Muscle layer of colon (tissue), 2 donors: ENCODE measurements at regions not wholly inside any gene's neighbourhood (a gene's known extent, or its start where the extent isn't known, plus 50 kb on each side); places are given as distances from the start of the nearest gene placed in this dataset.

Source experiments
- H3K27ac ChIP-seq: one replicate; pipeline ENCODE4 v1.7.0; 2013; ENCODE audit warnings: low read depth, mild to moderate bottlenecking, low read length, moderate library complexity
- H3K27me3 ChIP-seq, 2 donors: one replicate each; pipeline ENCODE4 v1.7.0; 2013; ENCODE audit warnings: low read length in 2 of 2, mild to moderate bottlenecking in 2 of 2; ENCODE audit not compliant: insufficient read depth in 2 of 2, control insufficient read depth in 1 of 2
- H3K36me3 ChIP-seq: one replicate; pipeline ENCODE4 v1.7.0; 2013; ENCODE audit warnings: mild to moderate bottlenecking, low read length; ENCODE audit not compliant: insufficient read depth
- H3K4me1 ChIP-seq: one replicate; pipeline ENCODE4 v1.7.0; 2013; ENCODE audit warnings: mild to moderate bottlenecking, low read length; ENCODE audit not compliant: insufficient read depth
- H3K4me3 ChIP-seq, 2 donors: one replicate each; pipeline ENCODE4 v1.7.0; 2013; ENCODE audit warnings: low read length in 2 of 2, low read depth in 1 of 2, mild to moderate bottlenecking in 1 of 2, moderate library complexity in 1 of 2
- H3K9ac ChIP-seq: one replicate; pipeline ENCODE4 v1.7.0; 2013; ENCODE audit warnings: low read length
- H3K9me3 ChIP-seq: one replicate; pipeline ENCODE4 v1.7.0; 2013; ENCODE audit warnings: mild to moderate bottlenecking, low read length
- donor health status: abdominal sarcoma.
- donor health status: Adenocarcinoma of cecum.

- no peak overlapping the region for H3K4me3 ChIP-seq
- H3K4me1 ChIP-seq: no peaks in the 10 kb centered on the region
- no peak overlapping the region for H3K27ac ChIP-seq
- H3K36me3 ChIP-seq: no peaks in the 10 kb centered on the region
- H3K27me3 ChIP-seq: no peaks in the 10 kb centered on the region
- no peak overlapping the region for H3K9ac ChIP-seq
- H3K9me3 ChIP-seq: no peaks in the 10 kb centered on the region
Observed at GRCh38 chr7:18400726-18401125, 94.8 kb upstream of the HDAC9 start.

- Histone ChIP-seq H3K36me3 (no peaks in the 10 kb centered on the region), H3K27ac (no peak overlapping the region), H3K4me1 (no peaks in the 10 kb centered on the region), H3K4me3 (no peak overlapping the region), H3K9me3 (no peaks in the 10 kb centered on the region), H3K27me3 (no peaks in the 10 kb centered on the region), H3K9ac (no peak overlapping the region)
Observed at GRCh38 chr7:18401757-18402156, 93.8 kb upstream of the HDAC9 start.

DNA sequence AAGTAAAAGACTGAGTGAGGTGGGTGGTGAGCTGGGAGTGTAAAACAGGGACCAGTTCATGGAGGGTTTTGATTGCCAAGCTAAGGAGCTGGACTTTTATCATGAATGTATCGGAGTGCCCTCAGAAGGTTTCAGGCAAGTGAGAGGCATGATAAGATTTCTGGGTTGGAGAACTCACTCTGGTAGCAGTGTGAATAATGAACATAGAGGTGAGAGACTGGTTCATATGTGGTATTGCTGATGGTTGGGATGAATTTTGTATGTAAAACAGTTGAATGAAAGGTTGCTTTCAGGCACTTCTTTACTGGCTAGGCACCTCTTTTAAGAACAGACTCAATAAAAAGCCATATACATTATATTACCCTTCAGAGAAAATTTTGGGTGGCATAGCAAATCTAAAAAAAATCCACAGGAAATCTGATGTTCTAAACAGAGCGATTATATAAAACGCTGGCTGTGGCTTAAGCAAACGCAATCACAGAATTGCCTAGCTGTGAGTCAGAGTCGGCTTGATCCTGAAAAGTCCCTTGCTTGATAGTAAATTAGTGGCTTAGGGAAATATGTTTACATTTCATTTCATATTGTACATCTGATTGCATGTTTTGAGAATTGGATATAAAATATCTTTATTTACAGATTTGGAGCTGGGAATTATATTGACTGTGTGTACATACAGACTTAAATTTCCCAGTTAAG, 92.9 kb upstream of the HDAC9 start:
- H3K27ac ChIP-seq: no peak overlapping the region
- no peaks in the 10 kb centered on the region for H3K36me3 ChIP-seq
- no peaks in the 10 kb centered on the region for H3K9me3 ChIP-seq
- H3K27me3 ChIP-seq: no peaks in the 10 kb centered on the region
- H3K4me1 ChIP-seq: no peaks in the 10 kb centered on the region
- H3K4me3 ChIP-seq: no peak overlapping the region
- no peak overlapping the region for H3K9ac ChIP-seq

DNA sequence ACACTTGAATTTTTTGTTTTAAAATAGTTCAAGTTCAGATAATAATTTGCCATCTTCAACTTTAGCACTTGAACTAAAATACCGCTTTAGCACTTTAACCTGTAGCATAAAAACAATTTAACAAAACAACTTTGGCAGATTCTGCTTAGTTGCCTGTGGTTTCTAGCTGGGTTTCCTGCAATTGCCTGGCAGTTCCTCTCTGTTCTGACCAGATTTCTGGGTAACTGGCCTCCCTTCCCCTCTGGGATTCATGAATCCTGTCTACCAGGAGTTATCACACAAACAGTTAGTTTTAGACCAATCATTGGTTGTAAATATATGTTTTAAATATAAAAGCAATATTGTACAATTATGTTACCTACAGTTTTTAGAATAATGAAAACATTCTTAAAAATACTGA, 89.8 kb upstream of the HDAC9 start:
- Histone ChIP-seq H3K9me3 (no peaks in the 10 kb centered on the region), H3K27ac (no peak overlapping the region), H3K4me1 (no peaks in the 10 kb centered on the region), H3K36me3 (no peaks in the 10 kb centered on the region), H3K9ac (no peak overlapping the region), H3K27me3 (no peaks in the 10 kb centered on the region), H3K4me3 (no peak overlapping the region)

DNA sequence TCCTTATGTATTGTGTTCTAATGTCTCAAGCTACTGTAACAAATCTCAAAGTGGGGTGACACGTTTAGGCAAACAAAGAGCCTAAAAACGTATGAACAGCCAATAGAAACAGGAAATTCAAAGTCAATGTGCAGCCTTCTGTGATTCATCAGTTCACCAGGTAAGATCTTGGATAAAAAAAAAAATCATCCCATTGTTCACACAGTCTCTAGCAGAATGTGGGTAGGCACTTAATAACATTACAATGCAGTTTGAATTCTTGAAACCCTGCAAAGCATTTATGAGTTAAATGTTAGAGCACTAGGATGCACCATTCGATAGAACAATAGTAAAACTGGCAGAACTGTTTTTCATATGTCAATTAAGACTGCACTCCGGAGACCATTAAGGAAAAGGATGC, 88.2 kb upstream of the HDAC9 start:
- no peak overlapping the region for H3K9ac ChIP-seq

DNA sequence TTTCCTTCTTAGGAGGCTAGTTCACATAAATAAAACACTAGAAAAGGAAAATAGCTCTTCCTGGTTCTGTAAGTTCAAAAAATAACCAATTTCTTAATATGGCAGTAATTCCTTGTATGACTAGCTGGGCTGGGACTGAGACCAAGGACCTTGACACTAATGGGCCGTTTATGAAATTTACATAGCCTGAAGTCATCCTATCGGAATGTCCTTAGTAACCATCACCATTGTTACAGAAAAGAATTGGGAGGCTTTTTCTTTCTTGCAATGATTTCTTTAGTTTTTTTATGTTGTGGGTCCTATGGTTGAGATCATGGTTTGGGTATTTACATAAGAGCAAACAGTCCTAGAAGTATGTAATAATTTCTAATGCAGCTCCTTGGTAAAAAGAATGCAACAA, 87.1 kb upstream of the HDAC9 start:
- H3K27ac ChIP-seq: no peak overlapping the region
- H3K9me3 ChIP-seq: no peaks in the 10 kb centered on the region
- no peaks in the 10 kb centered on the region for H3K36me3 ChIP-seq
- H3K4me3 ChIP-seq: no peak overlapping the region
- no peaks in the 10 kb centered on the region for H3K27me3 ChIP-seq
- no peak overlapping the region for H3K9ac ChIP-seq
- H3K4me1 ChIP-seq: no peaks in the 10 kb centered on the region

More for the DNA sequence above, 88.2 kb upstream of the HDAC9 start:
- H3K4me1 ChIP-seq: no peaks in the 10 kb centered on the region
- H3K27ac ChIP-seq: no peak overlapping the region
- no peaks in the 10 kb centered on the region for H3K27me3 ChIP-seq
- H3K4me3 ChIP-seq: no peak overlapping the region
- no peaks in the 10 kb centered on the region for H3K36me3 ChIP-seq
- H3K9me3 ChIP-seq: no peaks in the 10 kb centered on the region

GRCh38 chr7:18408868-18409267, 86.7 kb upstream of the HDAC9 start:
- H3K9me3 ChIP-seq: no peaks in the 10 kb centered on the region
- no peak overlapping the region for H3K4me3 ChIP-seq
- no peaks in the 10 kb centered on the region for H3K27me3 ChIP-seq
- H3K4me1 ChIP-seq: no peaks in the 10 kb centered on the region
- H3K36me3 ChIP-seq: no peaks in the 10 kb centered on the region
- H3K9ac ChIP-seq: no peak overlapping the region
- H3K27ac ChIP-seq: no peak overlapping the region

DNA sequence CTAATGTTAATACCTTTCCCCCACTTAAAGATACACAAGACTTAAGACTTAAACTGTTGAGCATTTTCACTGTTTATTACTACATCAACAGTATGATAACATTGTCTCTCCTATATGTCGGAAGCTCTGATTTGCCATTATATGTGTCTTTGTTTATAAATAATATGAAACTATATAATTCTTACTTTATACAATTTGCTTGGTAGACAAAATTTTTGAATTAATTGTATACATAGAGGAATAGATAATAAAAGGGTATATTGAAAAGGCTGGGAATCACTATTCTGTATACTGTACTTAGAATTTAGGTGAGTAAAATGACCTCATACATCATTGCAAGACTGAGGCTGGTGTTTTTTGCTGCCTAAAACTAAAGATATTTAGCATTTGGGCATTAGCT, 82.1 kb upstream of the HDAC9 start:
- Histone ChIP-seq H3K27ac (no peak overlapping the region), H3K9me3 (no peaks in the 10 kb centered on the region), H3K27me3 (no peaks in the 10 kb centered on the region), H3K9ac (no peak overlapping the region), H3K4me1 (no peaks in the 10 kb centered on the region), H3K4me3 (no peak overlapping the region), H3K36me3 (no peaks in the 10 kb centered on the region)

- H3K4me3 ChIP-seq: no peak overlapping the region
- H3K9ac ChIP-seq: no peak overlapping the region
- no peaks in the 10 kb centered on the region for H3K9me3 ChIP-seq
- no peak overlapping the region for H3K27ac ChIP-seq
- peaks cover 1% of the 10 kb centered on the region for H3K4me1 ChIP-seq
- H3K27me3 ChIP-seq: no peaks in the 10 kb centered on the region
- no peaks in the 10 kb centered on the region for H3K36me3 ChIP-seq
Observed at GRCh38 chr7:18414885-18415284, 80.7 kb upstream of the HDAC9 start.

DNA sequence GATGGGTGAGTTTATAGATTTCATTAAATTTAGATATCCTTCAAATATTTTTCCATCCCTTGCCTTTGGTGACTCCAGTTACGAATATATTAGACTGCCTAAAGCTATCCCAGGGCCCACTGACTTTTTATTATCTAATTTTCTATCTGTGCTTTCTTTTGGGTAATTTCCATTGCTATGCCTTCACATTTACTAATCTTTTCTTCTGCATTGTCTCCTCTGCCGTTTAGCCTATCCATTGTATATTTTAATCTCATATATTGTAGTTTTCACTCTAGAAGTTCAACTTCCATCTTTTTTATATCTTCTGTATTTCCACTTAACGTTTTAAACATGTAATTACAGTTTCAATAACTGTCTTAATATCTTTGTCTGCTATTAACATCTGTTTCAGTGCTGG, 78.6 kb upstream of the HDAC9 start:
- H3K27ac ChIP-seq: no peak overlapping the region
- no peak overlapping the region for H3K4me3 ChIP-seq
- H3K36me3 ChIP-seq: no peaks in the 10 kb centered on the region
- H3K4me1 ChIP-seq: peaks cover 21% of the 10 kb centered on the region
- H3K9me3 ChIP-seq: no peaks in the 10 kb centered on the region
- no peaks in the 10 kb centered on the region for H3K27me3 ChIP-seq
- no peak overlapping the region for H3K9ac ChIP-seq

GRCh38 chr7:18419456-18419855, 76.1 kb upstream of the HDAC9 start:
- Histone ChIP-seq H3K27me3 (no peaks in the 10 kb centered on the region), H3K9ac (no peak overlapping the region), H3K27ac (no peak overlapping the region), H3K4me1 (peaks cover 21% of the 10 kb centered on the region), H3K4me3 (no peak overlapping the region), H3K9me3 (no peaks in the 10 kb centered on the region), H3K36me3 (no peaks in the 10 kb centered on the region)

- Histone ChIP-seq H3K9ac (no peak overlapping the region), H3K4me1 (peaks cover 21% of the 10 kb centered on the region), H3K9me3 (no peaks in the 10 kb centered on the region), H3K4me3 (no peak overlapping the region), H3K36me3 (no peaks in the 10 kb centered on the region), H3K27ac (no peak overlapping the region), H3K27me3 (no peaks in the 10 kb centered on the region)
Observed at GRCh38 chr7:18420108-18420507, 75.4 kb upstream of the HDAC9 start.
